ENCODE measurements at regions not wholly inside any gene's neighbourhood (a gene's known extent, or its start where the extent isn't known, plus 50 kb on each side); places are given as distances from the start of the nearest gene placed in this dataset.

DNA sequence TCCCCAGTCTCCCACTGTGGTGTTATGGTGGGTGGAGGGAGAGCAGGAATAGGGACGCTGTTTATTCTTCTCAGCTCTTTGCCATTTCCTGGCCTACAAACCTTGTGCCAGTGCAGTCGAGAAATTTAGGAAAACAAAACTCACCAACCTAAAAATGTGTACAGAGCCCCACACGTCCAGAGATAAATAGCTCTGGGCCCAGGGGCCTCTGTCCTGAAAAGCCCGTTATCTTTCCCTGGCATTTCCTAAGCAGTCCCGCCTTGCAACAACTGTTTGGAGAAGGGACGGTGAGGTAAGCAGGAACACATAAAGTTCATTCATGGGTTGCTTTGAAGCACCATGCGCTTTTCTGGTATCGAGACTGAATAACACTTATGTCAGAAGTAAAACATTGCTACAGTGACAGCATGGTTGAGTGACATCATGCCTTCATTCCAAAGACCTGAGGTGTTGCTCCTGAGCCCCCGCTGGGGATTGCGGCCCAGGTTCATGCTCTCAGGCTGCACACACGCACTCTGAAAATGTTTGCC lies 80.1 kb upstream of the NXT1 start (continued):
- TF ChIP-seq FOXS1 (CRISPR knock-in tag; IDR thresholded peaks at IDR 0.05), result no peak
- TF ChIP-seq, protein P1, sequence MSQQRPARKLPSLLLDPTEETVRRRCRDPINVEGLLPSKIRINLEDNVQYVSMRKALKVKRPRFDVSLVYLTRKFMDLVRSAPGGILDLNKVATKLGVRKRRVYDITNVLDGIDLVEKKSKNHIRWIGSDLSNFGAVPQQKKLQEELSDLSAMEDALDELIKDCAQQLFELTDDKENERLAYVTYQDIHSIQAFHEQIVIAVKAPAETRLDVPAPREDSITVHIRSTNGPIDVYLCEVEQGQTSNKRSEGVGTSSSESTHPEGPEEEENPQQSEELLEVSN (IDR thresholded peaks at IDR 0.05; ENCODE audit: borderline replicate concordance, low read depth), result no peak
- TF ChIP-seq FOSB (CRISPR knock-in tag; IDR thresholded peaks at IDR 0.05), result no peak

DNA sequence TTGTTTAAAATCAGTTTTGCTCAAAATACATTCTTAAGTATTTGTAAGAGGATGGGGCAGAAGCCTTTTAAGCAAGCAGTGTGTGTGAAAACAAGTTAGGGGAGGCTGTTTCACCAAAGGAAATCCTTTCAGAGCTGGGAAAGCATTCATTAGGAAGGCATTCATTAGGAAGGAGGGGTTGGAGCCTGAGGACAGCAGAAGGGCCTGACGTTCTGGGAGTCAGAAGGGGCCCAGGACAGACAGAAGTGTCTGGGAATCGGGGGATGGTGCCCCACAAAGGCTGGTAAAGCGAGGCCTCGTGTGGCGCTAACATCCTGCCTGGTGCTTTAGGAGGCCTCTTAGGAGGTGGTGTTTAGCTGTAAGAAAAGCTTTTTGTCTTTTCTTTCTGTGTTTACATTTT lies 80.6 kb upstream of the NXT1 start:
- peaks cover 29% of the 10 kb centered on the region for H3K4me1 ChIP-seq
- no peak overlapping the region for H3K4me2 ChIP-seq
- no peak overlapping the region for H3K4me3 ChIP-seq
- peak overlapping the region; percentile 8 to 27; a peak in 1 of 6 replicates for H3K27ac ChIP-seq
- ChIA-PET CTCF (interaction anchor here (0.9 to 1.0 kb wide), 2 partner anchors 12 to 577 kb away, joined by 3 read pairs; no protein-coding TSS in a partner anchor), POLR2A (no interaction called here)
- H3K9me3 ChIP-seq, result no peaks in the 10 kb centered on the region
- ATAC-seq (no peak), DNase-seq (ENCODE audit: low read depth in 1 of 2, low spot score in 1 of 2) (no peak), FAIRE-seq (no peak)
- WGBS (ENCODE audit: missing lambda C conversion rate), result 76% methylated on average over 5 of the region's 5 CpGs
- TF ChIP-seq, protein P2, sequence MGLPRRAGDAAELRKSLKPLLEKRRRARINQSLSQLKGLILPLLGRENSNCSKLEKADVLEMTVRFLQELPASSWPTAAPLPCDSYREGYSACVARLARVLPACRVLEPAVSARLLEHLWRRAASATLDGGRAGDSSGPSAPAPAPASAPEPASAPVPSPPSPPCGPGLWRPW (IDR thresholded peaks at IDR 0.05), result no peak
- TF ChIP-seq BHLHE40 (IDR thresholded peaks at IDR 0.05; ENCODE audit: low read depth, low read length), result no peak
- no peak for TF ChIP-seq CHD4 (IDR thresholded peaks at IDR 0.05; ENCODE audit: borderline replicate concordance)
- no peak for TF ChIP-seq ZNF302 (CRISPR knock-in tag; IDR thresholded peaks at IDR 0.05)
- TF ChIP-seq FOSL2 (IDR thresholded peaks at IDR 0.05), result no peak
- no peak for TF ChIP-seq FOSL2 (CRISPR knock-in tag; IDR thresholded peaks at IDR 0.05)
- TF ChIP-seq NPAS2 (CRISPR knock-in tag; IDR thresholded peaks at IDR 0.05; ENCODE audit: borderline replicate concordance), result no peak
- no peak for TF ChIP-seq HDAC2 (IDR thresholded peaks at IDR 0.05)
- TF ChIP-seq RARB (CRISPR knock-in tag; IDR thresholded peaks at IDR 0.05), result no peak
- TF ChIP-seq, protein P3, sequence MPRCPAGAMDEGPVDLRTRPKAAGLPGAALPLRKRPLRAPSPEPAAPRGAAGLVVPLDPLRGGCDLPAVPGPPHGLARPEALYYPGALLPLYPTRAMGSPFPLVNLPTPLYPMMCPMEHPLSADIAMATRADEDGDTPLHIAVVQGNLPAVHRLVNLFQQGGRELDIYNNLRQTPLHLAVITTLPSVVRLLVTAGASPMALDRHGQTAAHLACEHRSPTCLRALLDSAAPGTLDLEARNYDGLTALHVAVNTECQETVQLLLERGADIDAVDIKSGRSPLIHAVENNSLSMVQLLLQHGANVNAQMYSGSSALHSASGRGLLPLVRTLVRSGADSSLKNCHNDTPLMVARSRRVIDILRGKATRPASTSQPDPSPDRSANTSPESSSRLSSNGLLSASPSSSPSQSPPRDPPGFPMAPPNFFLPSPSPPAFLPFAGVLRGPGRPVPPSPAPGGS (IDR thresholded peaks at IDR 0.05), result no peak
- no peak for TF ChIP-seq CHD2 (IDR thresholded peaks at IDR 0.05; ENCODE audit: low read length, partially characterized antibody)
- TF ChIP-seq PHF8 (IDR thresholded peaks at IDR 0.05; ENCODE audit: borderline replicate concordance, low read depth), result no peak
- no peak for TF ChIP-seq CEBPB (IDR thresholded peaks at IDR 0.05)
- TF ChIP-seq, protein P4, sequence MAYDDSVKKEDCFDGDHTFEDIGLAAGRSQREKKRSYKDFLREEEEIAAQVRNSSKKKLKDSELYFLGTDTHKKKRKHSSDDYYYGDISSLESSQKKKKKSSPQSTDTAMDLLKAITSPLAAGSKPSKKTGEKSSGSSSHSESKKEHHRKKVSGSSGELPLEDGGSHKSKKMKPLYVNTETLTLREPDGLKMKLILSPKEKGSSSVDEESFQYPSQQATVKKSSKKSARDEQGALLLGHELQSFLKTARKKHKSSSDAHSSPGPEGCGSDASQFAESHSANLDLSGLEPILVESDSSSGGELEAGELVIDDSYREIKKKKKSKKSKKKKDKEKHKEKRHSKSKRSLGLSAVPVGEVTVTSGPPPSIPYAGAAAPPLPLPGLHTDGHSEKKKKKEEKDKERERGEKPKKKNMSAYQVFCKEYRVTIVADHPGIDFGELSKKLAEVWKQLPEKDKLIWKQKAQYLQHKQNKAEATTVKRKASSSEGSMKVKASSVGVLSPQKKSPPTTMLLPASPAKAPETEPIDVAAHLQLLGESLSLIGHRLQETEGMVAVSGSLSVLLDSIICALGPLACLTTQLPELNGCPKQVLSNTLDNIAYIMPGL (CRISPR knock-in tag; IDR thresholded peaks at IDR 0.05; ENCODE audit: borderline replicate concordance), result no peak
- no peak for TF ChIP-seq HEYL (CRISPR knock-in tag; IDR thresholded peaks at IDR 0.05)
- TF ChIP-seq EP300 (IDR thresholded peaks at IDR 0.05), result no peak
- no peak for TF ChIP-seq JUNB (IDR thresholded peaks at IDR 0.05)
- TF ChIP-seq ZSCAN20 (CRISPR knock-in tag; IDR thresholded peaks at IDR 0.05), result no peak
- TF ChIP-seq FOXS1 (CRISPR knock-in tag; IDR thresholded peaks at IDR 0.05), result no peak

DNA sequence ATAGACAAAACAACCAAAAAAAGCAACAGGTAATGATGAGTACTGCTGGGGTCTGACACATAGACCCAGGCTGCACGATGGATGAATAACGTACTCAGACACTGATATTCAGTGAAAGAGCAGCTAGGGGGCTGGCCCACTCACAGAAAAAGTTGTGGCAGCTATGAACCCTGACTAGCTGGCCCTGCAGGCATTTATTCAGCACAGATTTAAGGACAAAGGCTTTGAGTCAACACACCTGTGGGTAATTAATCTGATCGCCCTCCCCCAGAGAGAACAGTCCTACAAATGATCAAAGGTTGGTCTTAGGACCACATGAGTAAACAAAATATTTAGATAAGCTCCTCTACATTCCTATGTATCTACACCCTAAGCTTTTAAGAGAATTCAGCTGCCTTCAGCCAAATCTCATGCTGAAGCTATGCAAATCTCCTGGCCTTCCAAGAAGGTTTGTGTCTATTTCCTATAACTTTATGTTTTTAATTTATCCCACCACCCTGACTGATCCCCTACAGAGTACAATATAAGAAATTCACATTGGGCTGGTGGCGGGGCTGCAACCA lies 81.7 kb upstream of the NXT1 start:
- FAIRE-seq, result peak; percentile 32
- CTCF ChIA-PET, result interaction anchor here (0.6 kb wide), 1 partner anchor 177 kb away, joined by 4 read pairs; no protein-coding TSS in a partner anchor
- 38% methylated on average over 4 of the region's 4 CpGs for WGBS (ENCODE audit: missing lambda C conversion rate)
- POLR2A ChIA-PET, result no interaction called here
- Histone ChIP-seq H3K4me3 (no peak overlapping the region), H3K4me2 (peak overlapping the region; percentile 25; the same call in 1 of the 3 replicates), H3K4me1 (peaks cover 29% of the 10 kb centered on the region), H3K9me3 (no peaks in the 10 kb centered on the region; the same call in 2 of the 3 replicates), H3K27ac (peak overlapping the region in 1 of 2 experiments; percentile 27; a peak in 2 of 6 replicates)
- ATAC-seq, result no peak
- DNase-seq (ENCODE audit: low read depth in 1 of 2, low spot score in 1 of 2), result peak in 1 of 2 experiments; percentile 21
- TF ChIP-seq SREBF2 (IDR thresholded peaks at IDR 0.05), result no peak
- TF ChIP-seq, protein P1 (IDR thresholded peaks at IDR 0.05; ENCODE audit: borderline replicate concordance, low read depth), result no peak
- TF ChIP-seq, protein P5, sequence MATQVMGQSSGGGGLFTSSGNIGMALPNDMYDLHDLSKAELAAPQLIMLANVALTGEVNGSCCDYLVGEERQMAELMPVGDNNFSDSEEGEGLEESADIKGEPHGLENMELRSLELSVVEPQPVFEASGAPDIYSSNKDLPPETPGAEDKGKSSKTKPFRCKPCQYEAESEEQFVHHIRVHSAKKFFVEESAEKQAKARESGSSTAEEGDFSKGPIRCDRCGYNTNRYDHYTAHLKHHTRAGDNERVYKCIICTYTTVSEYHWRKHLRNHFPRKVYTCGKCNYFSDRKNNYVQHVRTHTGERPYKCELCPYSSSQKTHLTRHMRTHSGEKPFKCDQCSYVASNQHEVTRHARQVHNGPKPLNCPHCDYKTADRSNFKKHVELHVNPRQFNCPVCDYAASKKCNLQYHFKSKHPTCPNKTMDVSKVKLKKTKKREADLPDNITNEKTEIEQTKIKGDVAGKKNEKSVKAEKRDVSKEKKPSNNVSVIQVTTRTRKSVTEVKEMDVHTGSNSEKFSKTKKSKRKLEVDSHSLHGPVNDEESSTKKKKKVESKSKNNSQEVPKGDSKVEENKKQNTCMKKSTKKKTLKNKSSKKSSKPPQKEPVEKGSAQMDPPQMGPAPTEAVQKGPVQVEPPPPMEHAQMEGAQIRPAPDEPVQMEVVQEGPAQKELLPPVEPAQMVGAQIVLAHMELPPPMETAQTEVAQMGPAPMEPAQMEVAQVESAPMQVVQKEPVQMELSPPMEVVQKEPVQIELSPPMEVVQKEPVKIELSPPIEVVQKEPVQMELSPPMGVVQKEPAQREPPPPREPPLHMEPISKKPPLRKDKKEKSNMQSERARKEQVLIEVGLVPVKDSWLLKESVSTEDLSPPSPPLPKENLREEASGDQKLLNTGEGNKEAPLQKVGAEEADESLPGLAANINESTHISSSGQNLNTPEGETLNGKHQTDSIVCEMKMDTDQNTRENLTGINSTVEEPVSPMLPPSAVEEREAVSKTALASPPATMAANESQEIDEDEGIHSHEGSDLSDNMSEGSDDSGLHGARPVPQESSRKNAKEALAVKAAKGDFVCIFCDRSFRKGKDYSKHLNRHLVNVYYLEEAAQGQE (IDR thresholded peaks at IDR 0.05), result no peak
- TF ChIP-seq, protein P6, sequence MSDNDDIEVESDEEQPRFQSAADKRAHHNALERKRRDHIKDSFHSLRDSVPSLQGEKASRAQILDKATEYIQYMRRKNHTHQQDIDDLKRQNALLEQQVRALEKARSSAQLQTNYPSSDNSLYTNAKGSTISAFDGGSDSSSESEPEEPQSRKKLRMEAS (IDR thresholded peaks at IDR 0.05), result no peak
- TF ChIP-seq RNF2 (IDR thresholded peaks at IDR 0.05; ENCODE audit: borderline replicate concordance, low read depth), result no peak
- TF ChIP-seq, protein P7, sequence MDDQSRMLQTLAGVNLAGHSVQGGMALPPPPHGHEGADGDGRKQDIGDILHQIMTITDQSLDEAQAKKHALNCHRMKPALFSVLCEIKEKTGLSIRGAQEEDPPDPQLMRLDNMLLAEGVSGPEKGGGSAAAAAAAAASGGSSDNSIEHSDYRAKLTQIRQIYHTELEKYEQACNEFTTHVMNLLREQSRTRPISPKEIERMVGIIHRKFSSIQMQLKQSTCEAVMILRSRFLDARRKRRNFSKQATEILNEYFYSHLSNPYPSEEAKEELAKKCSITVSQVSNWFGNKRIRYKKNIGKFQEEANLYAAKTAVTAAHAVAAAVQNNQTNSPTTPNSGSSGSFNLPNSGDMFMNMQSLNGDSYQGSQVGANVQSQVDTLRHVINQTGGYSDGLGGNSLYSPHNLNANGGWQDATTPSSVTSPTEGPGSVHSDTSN (IDR thresholded peaks at IDR 0.05), result no peak
